CD4-positive, alpha-beta T cell treated with Interleukin-15 for 1 hour (primary cell): ENCODE measurements at regions not wholly inside any gene's neighbourhood (a gene's known extent, or its start where the extent isn't known, plus 50 kb on each side); places are given as distances from the start of the nearest gene placed in this dataset.

Experiments used
- DNase-seq: peaks from one replicate; pipeline ENCODE4 v3.0.0-alpha.2; 2020

GRCh38 chr3:178259703-178260102 lies 276.5 kb upstream of the KCNMB2 start:
- DNase-seq: no peak

- DNase-seq: no peak
Measured at GRCh38 chr3:178260887-178261565, 275.2 kb upstream of the KCNMB2 start.

GRCh38 chr3:178263236-178263916 lies 272.9 kb upstream of the KCNMB2 start:
- DNase-seq: no peak

DNA sequence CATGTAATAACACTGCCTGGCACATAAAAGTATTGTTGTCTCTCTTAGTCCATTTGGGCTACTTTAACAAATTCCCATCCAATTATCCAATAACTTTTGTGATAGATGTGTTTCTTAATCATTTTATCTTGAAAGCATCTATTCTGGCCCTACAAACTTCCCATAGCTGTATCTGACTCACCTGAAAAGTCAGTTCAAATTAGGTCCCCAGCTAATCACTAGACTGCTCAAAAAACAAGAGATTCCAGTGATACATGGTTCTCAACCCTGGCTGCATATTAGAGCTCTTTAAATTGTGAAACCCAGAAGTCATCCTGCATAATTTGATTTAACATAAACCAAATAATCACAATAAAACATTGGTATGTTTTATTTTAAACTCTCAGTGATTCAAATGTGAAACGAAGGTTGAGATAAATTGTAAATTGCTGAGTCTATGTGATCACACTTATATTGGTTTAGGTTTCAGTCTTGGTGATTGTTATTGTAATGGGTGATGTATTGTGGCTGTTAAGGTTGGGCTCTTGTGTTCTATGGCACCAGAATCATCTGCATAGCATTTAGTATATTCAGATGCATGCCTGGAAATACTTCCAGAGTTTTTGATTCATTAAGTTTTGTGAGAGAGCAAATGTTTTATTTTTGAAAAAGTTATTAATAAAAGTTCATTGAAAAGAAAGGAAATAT lies 268.9 kb upstream of the KCNMB2 start:
- DNase-seq: no peak

GRCh38 chr3:178270838-178271237 lies 265.4 kb upstream of the KCNMB2 start:
- DNase-seq: no peak

DNA sequence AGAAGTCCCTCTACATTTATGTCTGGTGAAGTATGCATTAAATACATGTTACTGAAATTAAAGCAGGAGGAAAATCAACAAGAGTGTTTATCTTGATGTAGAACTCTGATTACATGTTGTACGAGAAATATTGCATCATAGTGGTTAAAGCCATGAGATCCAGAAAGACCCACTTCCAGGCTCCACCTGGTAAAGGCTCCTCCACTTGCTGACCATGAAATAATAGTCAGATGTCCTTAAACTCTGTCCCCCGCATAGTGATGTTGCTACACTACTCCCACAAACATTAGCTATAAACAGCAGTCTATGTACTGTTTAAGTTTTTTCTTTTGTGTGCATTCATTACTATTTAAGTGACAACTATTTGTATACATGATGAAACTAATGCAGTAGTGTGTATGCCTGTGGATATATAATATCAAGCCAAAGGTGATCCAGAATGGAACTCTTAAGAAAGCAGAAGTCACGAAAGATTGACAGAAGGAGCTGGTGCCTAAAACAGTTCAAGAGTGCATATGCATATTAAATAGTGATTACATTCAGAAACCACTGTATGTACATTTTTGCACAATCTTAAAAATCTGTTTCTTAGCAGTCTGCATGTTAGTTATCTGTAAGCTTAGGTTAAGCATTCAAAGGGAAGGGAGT lies 264.4 kb upstream of the KCNMB2 start:
- no peak for DNase-seq

DNA sequence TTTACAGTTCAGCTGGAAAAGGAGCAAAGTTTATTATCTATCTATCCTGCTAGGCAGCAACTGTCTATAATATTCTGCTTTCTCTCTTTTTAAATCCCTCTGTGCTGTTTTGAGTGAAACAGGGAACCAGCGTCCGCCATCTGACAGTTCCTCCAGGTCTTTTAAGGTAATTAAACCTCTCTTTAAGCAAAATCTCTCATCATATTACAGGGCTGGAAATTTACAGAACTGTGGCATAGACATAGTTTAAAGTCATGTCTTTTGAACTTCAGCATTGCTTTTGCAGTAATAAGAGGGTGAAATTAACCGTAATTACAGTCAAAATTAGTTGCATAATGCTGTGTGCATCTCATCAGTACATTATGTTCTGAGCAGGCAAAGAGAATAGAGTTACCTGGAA lies 263.4 kb upstream of the KCNMB2 start:
- no peak for DNase-seq

- DNase-seq: no peak
Measured at GRCh38 chr3:178274711-178275110, 261.5 kb upstream of the KCNMB2 start.

DNA sequence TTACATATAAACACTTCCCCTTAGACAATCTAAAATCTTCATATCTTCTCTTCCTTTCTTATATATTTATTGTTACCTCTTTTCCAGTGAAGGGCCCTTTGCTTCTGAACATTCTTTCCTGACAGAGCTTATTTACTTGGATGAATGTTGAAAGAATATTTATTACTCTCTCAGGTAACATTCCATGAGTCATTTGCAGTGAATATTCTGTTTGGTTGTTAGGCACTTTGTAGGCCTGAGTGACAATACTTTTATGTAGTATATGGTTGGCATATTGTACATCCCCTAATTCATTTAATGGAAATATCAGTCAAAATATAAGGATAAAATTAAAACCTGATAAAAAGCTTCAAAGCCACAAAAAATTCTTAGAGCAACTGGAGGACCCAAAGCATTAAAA lies 260.9 kb upstream of the KCNMB2 start:
- DNase-seq: no peak

DNA sequence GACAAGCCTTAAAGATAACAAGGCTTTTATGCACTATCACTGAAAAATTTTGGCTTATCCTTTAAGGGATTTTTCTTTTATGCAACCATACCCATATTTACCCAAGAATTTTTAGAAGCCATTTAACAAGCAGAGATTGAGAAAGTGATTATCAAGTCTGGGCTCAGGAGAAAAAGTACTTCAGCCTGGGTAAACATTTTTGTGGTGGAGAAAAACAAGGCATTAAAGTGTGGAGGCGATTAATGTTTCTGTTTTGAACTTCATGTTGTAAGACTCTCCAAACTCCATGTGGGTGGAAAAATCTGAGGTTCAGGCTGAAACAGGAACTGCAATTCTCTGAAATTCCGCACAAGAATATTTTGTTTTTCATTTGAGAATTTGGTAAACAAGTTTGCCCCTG lies 260.4 kb upstream of the KCNMB2 start:
- DNase-seq: no peak

DNA sequence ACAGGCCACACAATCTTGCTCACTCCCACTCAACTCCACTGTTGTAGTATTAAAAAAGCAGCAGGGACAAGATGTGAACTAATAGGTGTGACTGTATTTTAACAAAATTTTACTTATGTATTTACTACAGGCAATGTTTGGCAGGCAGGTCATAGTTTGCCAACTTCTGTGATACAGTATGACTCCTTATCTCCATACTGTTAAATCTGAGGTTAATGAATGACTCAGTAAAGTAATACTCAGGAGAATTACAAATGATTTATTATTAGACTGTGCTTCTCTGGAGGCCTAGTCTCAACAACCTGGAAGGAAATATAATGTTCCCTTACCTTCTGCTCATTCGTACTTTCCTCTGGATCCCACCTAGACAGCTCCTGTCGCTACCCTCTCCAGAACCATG lies 258.6 kb upstream of the KCNMB2 start:
- no peak for DNase-seq

DNA sequence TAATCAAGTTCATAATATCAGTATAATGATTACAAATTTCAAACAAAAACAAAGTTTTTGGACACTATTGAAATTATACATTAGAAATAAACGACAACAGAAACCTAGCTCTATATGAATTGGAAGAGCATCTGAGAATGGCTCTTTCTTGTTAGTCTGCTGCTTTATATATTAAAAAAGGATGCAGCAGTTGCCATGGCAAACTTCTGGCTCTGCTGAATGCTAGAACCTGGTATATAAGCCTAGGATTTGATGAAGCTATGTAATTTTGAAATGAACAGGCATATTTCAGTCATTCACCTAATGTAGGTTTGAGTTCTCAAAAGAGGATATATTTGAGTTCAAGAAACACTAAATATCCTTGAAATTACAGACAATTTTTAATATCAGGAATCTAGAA lies 252.7 kb upstream of the KCNMB2 start:
- no peak for DNase-seq

GRCh38 chr3:178284181-178284580 lies 252.1 kb upstream of the KCNMB2 start:
- no peak for DNase-seq

- DNase-seq: no peak
Measured at GRCh38 chr3:178288074-178288473, 248.2 kb upstream of the KCNMB2 start.

DNA sequence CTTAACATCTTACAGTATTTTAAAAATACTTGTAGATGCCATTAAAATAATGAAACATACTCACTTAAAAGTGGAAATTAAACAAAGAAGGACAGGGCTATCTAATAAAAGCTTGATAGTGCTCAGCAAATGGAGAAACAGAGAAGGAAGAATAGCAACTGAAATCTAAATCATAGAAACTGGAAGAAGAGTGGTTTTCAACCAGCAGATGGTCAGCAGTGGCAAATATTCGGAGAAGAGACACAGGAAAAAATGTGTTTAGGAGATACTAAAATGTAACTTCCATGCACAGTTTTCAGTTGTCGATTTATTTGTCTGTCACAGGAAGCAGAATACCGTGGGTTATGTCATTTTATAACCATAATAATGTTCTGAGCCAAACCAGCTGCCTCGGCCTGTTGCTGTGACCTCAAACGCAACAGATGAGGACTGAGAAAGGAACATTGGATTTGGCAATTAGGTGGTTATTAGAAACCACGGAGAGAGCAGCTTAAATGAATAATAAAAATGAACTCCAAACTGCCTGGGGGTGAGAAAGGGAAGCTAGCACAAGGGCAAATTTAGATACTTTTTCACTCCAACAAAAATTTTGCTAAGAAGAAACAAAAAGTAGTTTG lies 246.6 kb upstream of the KCNMB2 start:
- DNase-seq: no peak

- no peak for DNase-seq
Measured at GRCh38 chr3:178291574-178292370, 244.5 kb upstream of the KCNMB2 start.

DNA sequence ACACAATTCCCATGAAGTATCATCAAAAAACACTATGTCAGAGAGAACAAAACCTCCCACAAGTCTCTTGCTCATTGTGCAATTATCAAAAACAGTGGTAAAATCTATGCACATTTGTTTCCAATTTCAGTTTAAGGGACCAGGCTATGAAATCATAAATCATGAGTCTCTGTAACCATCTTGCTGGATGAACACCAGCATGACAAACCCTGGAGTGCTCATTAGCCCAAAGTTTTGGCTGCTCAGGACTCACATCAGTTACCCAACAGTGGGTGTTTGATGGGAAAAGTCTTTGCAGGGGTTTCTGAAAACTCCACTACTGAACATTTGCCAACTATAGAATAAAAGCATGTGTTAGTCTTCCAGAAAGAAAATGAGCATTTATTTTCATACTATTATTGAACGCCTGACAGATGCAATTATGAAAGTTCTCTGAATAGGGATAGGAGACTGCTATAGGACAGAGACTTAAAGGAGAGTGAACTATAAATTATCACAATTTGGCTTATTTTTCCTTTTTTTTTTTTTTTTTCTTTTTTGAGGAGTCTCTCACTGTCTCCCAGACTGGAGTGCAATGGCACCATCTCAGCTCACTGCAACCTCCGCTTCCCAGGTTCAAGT lies 240.8 kb upstream of the KCNMB2 start:
- DNase-seq: no peak

DNA sequence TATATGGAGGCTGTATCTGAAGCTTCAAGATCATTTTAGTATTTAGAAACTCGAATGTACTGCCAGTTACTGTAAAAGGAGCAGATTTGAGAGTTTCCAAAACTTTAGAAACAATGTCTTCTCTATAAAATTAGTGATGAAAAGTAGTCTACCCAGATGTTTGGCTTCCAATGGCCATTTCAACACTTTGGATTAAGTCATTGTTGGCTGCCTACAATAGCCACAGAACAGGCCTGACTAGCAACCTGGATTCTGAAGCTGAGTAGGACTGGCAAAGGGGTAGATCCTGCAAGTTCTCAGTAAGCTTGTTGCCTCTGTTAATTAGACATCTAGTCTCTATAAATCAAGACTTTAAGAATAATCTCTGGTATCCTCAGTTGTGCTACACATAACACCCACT lies 239.0 kb upstream of the KCNMB2 start:
- DNase-seq: no peak

- no peak for DNase-seq
Measured at GRCh38 chr3:178297740-178298139, 238.5 kb upstream of the KCNMB2 start.

DNA sequence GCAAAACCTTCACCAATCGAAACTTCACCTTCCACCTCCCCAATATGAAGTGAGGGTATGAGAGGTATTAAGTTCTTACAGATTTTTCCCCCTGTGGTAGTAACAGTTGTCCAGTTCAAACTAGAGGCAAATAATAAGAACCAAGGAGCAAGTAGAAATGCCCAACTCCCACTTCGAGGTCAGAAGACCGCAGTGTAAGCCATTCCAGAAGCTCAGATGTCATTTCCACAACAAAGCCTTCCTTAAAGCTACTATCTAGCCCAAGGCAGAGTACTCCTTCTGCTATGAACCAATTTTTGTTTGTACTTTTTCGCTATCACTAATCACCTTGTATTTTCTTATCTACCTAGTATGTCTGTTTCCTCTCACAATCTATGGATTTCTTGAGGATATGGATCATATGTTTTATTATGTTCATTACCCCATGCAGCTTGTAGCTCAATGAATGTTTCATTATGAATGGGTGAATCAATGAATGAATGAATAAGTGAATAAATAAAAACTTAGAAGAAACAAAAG lies 235.7 kb upstream of the KCNMB2 start:
- no peak for DNase-seq
